Adrenal gland (tissue), 5 donors: ENCODE measurements at regions not wholly inside any gene's neighbourhood (a gene's known extent, or its start where the extent isn't known, plus 50 kb on each side); places are given as distances from the start of the nearest gene placed in this dataset.

ENCODE experiments used
- POLR2A ChIP-seq, 2 donors: fragments of 450-650 bp; IDR thresholded peaks; one replicate each; pipeline ENCODE4 v1.6.1; 2017; ENCODE audit warnings: antibody characterized with exemption in 2 of 2, mild to moderate bottlenecking in 2 of 2, moderate library complexity in 1 of 2
- TF ChIP-seq, protein P1 (sequence below), 6 experiments: fragments of 450-650 bp in 4 of 6; fragments of 200-600 bp in 2 of 6; sonication (generic) in 1 of 6; IDR thresholded peaks; 1 replicate in 5 of 6; 2 replicates in 1 of 6; pipeline versions ENCODE4 v1.5.1 to v1.8.0; 2016 to 2021; ENCODE audit warnings: antibody characterized with exemption in 6 of 6, mild to moderate bottlenecking in 2 of 6, moderate library complexity in 1 of 6
- donor health status: DM: no; HTN: no; CAD: no.

DNA sequence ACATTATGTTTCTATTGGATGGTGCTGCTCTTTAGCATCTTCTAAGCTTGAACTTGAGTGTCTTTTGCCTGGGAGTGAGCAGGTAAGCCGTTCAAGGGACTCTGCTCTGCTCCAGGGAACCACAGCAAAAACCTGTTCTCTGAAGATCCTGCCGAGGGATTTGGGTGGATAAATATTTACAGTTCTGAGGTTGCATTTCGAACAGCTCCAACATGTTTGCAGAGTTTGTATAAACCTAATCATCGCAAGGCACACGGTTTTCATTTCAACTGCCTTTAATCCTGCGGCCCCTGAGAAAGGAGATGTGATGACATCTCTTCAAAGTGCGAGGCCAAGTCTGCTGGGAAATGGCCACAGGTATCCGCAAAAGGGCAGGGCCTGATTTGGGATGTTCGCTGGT, 293.4 kb downstream of the TFAP2C start:
- no peak for TF ChIP-seq POLR2A (IDR thresholded peaks at IDR 0.05)
- TF ChIP-seq, protein P1, sequence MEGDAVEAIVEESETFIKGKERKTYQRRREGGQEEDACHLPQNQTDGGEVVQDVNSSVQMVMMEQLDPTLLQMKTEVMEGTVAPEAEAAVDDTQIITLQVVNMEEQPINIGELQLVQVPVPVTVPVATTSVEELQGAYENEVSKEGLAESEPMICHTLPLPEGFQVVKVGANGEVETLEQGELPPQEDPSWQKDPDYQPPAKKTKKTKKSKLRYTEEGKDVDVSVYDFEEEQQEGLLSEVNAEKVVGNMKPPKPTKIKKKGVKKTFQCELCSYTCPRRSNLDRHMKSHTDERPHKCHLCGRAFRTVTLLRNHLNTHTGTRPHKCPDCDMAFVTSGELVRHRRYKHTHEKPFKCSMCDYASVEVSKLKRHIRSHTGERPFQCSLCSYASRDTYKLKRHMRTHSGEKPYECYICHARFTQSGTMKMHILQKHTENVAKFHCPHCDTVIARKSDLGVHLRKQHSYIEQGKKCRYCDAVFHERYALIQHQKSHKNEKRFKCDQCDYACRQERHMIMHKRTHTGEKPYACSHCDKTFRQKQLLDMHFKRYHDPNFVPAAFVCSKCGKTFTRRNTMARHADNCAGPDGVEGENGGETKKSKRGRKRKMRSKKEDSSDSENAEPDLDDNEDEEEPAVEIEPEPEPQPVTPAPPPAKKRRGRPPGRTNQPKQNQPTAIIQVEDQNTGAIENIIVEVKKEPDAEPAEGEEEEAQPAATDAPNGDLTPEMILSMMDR (IDR thresholded peaks at IDR 0.05) = no peak
